GM18909 (cell line): ENCODE measurements at regions not wholly inside any gene's neighbourhood (a gene's known extent, or its start where the extent isn't known, plus 50 kb on each side); places are given as distances from the start of the nearest gene placed in this dataset.
"Not testable (repeated sequence)": the region's sequence is repeated elsewhere in the genome, so short reads cannot be mapped to it uniquely, and the experiment has no call there.

Source experiments
- ATAC-seq: cut with Tn5 transposase; IDR thresholded peaks from one replicate; pipeline ENCODE4 v1.9.1; 2021; ENCODE audit warnings: mild to moderate bottlenecking; ENCODE audit not compliant: unreplicated experiment, poor library complexity

DNA sequence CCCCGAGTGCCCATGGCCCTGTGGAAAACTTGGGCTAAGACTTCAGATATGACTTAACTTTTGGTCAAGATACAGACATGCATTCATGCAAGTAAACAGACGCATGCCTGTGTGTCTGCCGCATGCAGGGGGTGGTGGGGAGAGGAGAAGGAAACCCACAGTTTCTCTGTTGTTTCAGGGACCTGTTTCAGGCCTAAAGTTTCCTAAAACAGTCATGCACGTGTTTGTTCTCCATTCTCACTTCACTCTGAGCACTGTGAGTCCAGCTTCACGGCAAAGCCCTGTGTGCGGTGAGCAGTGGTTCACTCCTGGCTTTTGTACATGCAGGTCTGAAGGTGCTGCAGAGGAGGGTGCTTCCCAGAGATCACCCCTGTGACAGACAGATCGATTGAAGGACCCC, 158.7 kb downstream of the FOXL1 start:
- no peak for ATAC-seq

DNA sequence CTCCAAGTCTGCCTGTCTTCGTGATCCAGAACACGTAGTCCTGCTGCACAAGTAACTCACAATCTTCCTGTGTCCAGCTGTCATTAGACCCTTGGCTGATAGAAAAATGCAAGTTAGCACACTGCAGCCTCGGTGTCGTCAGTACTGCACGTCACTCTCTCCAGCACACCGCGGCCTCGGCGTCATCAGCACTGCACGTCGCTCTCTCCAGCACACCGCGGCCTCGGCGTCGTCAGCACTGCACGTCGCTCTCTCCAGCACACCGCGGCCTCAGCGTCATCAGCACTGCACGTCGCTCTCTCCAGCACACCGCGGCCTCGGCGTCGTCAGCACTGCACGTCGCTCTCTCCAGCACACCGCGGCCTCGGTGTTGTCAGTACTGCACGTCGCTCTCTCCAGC, 160.0 kb downstream of the FOXL1 start:
- not testable (repeated sequence) for ATAC-seq

DNA sequence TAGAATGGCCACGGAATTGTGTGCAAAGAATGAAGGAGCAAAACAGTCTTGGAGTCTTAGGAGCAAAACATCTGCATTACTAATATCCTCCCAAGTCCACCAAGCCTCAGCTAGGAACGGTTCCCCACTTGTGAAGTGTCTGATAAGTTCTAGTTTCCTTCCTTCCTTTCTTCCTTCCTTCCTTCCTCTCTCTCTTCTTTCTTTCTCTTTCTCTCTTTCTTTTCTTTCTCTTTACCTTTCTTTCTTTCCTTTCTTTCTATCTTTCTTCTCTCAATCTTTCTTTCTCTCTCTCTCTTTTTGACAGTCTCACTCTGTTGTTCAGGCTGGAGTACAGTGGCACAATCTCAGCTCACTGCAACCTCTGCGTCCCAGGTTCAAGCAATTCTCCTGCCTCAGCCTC, 160.8 kb downstream of the FOXL1 start:
- ATAC-seq: no peak

DNA sequence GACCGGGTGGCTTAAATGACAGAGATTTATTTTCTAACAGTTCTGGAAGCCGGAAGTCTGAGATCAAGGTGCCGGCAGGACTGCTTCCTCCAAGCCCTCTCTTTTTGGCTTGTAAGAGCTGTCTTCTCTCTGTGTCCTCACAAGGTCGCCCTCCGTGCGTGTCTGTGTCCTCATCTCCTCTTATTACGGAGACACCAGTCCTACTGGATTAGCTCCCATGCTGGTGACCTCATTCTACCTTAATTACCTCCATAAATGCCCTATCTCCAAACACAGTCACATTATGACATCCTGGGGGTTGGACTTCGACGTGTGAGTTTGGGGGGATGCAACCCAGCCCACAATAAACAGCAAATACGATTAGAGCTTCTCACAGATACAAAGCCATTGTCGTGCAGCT, 161.5 kb downstream of the FOXL1 start:
- ATAC-seq: no peak

DNA sequence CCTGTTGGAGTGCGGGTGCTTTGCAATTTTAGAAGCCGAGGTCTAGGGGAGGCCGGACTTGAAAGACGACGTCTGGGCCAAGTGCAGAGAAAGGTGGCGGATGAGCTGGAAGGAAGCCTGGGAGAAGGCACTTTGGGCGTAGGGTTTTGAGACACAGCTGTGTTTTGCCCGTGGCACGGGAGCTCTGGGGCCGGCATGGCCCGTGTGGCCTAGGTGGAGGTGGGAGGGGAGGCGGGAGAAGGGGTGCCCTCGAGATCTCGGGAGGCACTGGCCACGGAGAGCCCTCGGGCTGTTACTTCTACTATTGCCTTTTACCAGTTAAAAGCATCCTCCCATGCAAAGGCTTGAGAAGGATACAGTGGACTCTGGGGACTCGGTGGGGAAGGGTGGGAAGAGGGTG, 161.9 kb downstream of the FOXL1 start:
- ATAC-seq: no peak

DNA sequence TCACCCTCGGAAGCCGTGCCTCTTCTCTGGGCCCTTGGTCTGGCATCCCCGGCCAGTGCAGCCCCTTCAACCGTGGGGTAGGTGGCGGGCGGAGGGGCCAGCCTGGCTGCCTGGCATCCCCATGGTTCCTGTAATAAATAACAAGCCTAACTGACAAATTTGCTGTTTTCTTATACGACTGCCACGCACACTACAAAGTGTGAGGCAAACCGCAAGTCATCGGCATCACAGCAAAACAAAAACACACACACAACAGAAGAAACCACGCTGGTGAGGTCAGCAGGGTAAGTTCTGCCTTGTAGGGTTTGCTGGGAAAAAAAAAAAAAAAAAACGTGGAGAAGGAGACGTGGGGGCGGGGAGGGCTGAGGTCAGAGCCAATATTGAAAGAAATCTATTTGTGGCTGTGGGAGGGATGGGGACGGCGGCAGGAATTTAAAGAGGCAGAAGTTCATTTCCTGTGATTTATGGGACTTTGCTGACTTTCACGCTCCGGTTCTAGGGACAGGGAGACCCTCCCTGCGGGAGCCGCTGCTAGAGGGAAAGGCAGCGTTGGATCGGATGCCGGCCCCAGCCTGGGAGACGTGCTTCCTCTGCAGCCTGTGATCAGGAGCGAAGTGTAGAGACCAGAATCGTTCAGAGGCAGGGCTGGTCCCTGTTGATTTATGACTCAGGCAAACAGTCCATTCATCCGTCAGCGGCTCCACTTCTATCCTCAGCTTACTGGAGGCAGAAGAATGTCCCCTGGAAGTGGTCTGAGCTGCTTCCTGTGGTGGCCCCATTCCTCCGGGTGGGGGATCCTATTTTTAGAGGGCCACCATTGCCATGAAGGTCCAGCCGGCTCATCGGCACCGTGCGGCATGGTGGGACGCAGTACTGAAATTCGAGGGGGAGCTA, 162.8 kb downstream of the FOXL1 start:
- ATAC-seq: no peak

DNA sequence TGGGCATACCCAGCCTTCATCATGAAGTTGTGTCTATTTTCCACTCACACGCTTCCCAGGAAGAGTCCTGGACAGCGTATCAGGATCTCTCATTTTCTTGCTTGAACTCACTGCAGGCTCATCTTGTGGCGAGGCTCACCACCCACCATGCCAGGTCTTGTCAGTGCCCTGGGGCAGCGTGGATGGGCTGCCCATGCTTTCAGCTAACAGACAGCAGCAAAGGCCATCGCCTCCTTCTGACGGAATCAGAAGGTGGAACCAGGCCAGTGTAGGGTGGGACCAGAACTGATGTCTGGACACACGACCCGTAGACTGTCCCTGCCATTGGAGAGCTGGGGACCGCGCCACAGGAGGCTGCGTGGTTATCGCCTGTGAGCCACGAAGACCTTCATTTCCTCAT, 169.4 kb downstream of the FOXL1 start:
- ATAC-seq: no peak

DNA sequence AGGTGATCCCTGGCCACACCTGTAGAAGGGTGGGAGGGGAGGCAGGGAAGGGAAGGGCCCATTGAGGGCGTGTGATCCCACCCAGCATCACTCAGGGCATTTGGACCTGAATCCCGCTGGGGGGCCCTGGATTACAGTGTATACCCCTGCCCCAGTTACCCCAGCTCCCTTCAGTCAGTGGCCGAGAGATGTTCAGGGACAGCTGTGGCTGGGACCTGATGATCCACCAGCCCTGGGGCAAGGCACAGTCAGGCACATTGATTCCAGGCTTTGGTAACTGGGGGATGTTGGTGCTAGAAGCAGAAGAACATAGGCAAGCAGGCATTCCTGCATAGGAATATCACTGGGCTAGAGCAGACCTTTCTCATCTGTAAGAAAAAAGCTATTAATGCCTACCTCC, 170.3 kb downstream of the FOXL1 start:
- ATAC-seq: no peak

DNA sequence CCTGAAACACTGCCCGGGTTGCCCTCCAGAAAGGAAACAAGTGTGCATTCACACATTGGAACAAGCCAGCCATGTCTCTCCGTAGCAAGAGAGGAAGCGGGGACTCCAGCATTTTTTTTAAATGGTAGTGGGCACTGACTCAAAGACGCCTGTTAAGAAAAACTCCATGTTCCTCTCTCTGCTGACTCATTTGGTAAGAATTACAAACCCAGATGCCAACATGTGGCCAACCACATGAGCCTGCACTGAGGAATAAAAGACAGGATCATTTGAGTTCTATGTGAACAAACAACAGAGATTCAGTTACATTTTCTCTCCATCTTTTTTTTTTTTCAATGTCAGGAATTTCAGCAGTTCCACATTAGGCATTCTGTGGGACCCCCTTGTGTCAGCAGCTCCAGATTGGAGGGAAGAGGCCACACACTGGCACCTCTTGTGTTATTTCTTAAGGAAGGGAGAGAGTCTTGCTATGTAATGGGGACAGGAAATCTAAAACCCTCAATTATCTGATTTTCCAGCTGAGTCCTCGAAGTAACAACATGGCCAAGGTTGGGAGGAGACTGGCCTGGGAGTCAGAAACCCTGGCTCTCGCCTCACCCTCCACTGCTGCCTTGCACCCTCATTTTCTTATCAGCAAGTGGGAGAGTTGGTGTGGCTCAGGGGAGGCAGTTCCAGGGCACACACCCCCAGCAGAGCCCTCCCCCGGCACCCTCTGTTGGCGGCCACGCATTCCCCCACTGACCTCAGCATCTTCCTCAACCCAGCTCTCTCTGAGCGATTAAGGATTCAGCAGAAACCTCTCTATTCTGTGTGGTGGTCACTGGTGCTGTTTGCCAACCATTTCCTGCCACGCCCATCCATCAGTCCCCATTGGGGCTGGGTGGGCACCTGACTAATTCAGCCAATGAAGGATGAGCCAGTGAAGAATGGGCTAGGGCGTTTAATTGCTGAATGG, 173.0 kb downstream of the FOXL1 start:
- ATAC-seq: no peak

DNA sequence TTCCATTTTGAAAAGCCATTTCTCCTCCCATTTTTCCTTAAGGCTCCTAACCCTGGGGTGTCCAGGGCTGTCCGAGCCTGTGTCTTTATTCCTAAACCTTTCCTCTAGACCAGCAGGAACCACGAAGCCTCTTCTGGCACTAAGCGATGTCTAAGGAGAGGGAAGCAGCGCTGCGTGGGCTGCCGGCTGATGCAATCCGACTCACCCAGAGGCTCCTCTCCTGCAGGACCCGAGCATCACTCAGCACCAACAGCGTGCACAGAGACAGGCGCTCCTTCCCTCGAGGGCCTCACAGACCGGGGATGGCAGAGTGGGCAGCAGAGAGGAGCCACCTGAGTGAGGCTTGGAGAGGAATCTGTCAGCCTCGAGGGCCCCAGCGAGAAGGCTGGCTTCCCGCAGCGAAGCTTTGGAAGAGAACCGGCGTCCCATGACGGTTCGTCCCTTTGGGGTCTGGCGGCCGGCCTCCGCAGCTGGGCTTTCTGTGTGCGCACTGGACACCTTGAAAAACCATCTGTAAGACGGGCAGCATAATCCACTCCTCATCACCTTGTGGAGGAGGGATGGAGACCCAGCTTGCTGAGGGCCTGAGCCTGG, 174.3 kb downstream of the FOXL1 start:
- no peak for ATAC-seq

DNA sequence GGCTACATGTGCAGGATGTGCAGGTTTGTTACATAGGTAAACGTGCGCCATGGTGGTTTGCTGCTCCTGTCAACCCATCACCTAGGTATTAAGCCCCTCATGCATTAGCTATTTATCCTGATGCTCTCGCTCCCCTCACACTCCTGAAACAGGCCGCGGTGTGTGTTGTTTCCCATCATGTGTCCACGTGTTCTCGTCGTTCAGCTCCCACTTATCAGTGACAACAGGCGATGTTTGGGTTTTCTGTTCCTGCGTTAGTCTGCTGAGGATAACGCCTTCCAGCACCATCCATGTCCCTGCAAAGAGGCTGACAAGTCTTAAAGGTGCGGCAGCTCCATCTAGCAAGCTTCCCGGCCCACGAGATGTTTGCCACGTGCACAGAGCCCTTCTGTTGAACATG, 175.1 kb downstream of the FOXL1 start:
- ATAC-seq: no peak

DNA sequence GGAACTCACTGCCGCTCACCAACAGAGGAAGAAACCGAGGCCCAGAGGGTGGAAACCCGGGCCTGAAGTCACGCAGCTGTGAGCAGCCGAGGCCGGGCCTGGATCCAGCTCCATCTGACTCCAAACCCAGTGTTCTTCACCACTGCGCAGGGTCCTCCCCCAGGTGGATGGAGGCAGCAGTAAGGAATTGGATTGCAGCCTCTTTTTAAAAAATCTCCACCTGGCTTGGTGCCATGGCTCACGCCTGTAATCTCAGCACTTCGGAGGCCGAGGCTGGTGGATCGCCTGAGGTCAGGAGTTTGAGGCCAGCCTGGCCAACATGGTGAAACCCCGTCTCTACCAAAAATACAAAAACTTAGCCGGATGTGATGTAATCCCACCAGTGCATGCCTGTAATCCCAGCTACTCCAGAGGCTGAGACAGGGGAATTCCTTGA, 177.2 kb downstream of the FOXL1 start:
- ATAC-seq: no peak

DNA sequence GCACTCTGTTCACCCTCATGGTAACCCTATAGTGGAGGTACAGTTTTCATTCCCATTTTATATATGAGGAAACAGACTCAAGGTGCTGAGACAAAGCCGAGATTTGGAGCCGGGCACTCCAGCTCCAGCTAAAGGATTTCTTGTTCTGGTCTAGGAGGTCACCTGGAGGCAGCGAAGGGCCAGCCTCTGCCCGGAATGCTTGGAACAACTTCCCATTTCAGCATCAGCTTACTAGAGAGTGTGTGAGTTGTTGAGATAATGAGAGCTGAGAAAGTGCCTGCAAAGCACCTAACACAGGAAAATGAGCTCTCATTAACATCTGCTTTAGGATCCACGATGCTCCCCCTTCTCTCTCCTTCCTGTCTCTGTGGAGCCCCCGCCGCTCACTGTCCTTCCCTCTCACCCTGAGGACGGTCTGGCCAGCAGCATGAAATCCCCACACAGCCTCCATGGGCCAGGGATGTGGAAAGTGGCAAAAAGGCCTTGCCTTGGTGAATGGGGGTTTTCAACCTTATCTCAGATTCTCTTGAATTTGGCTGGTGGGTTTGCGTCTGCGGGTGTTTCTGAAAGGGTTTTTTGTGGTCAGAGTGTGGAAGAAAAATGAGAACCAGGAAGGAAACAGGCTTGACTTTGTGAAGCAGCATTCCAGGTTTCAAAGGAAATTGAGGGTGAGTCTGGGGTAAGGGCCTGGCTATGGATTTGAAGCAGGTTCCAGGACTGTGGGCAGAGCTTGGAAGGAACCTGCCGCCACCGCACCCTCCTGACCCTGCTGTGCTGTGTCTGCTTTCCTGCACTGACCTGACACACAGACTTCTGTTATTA, 178.7 kb downstream of the FOXL1 start:
- ATAC-seq: no peak

DNA sequence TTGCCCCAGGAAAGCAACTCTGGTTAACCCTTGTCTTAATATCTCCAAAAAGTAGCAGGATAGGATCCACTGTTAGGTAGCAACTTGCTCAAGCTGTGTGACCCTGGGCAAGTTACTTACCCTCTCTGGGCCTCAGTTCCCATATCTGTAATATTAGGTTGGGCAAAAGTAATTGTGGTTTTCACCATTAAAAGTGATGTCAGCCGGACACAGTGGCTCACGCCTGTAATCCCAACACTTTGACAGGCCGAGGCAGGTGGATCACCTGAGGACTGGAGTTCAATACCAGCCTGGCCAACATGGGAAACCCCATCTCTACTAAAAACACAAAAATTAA, 179.3 kb downstream of the FOXL1 start:
- ATAC-seq: no peak

DNA sequence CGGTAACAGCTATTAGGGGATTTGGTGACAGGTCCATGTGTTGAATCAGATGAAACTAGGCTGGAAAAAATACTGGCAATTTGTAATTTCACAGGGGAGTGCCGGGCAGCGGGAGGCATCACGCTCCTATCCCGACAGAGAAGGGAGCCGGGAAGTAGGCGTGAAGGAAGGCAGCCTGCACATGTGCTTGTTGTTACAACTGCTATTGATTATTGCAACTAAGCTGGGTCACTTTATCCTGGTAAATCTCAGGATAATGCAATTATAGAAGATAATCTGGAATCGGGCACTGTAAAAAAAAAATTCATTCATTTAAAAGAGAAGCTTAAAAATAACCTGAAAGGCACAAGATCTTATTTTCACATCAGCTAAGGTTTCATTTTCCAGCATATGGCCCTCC, 180.6 kb downstream of the FOXL1 start:
- ATAC-seq: no peak

DNA sequence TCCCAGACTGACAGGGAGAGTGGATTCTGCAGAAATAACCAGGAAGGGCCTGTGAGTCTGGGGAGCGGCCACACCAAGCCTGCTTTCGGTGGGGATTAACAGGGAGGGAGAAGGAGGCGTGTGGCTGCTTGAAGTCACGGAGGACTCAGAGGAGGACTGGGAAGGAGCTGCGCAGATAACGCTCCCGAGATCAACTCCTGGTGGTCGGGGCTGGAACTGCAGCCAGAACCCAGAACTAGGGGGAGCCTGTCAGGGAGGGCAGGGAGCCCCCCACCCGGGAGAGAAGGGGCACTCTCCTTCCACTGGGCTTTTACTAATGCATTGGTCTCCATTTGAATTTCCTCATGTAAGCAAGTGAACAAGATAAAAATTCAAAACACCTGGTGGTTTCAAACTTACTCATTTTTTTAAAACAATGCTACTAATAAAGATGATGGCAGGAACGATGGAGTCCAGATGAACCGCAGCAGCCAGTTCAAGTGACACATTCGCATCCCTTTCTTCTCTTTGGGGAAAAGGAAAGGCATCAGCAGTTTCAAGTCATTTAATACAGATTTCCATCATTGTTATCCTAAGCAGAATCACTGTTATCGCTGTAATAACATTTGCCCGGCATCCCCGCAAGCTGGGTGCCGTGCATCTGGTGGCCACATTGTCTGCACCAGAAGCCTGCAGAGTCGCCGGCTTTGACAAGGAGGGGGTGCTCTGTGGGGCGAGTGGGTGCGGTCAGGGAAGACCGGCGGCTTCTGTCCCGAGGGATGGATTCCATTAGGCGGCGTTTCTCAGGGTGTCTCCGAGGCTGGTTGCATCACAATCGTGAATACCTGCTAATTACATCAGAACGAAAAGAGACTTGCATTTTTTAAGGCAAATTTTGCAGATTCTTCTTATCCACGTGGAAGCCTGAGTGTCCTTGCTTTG, 183.0 kb downstream of the FOXL1 start:
- ATAC-seq: no peak

DNA sequence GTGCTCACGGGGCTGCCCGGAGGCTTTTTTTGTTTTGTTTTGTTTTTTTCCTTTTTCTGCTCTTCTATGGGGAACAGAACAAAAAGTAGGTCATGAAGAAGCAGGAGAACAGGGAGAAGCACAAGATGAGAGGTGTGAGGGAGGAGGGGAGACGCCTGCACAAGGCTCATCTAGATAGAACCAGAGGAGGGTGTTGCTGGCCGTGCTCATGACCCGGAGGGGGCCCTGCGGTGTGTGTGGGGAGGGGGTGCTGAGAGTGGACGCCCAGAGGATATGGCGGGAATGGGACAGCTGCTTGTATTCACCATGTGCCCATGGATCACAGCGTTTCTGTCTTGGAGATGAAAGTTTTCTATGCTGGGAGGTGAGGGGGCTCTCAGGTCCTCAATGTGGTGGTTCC, 183.7 kb downstream of the FOXL1 start:
- no peak for ATAC-seq

DNA sequence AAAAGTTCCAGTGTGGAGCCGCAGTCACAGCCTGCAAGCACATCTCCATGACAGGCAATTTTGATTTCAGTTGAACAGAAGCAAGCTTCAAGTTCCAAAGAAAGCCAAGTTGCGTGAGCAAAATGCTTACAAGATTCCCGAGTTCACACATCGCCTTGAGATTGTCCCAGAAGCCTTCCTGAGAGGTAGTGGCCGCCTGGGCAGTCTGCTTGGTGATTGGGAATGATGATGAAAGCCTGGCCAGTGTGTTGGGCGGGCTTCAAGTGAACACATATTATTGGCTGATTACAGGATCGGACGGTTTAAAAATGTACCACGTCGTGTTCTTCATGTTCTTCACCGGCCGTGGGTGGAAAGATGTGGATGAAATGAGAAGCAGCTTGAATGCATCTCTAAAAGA, 185.5 kb downstream of the FOXL1 start:
- ATAC-seq: no peak

DNA sequence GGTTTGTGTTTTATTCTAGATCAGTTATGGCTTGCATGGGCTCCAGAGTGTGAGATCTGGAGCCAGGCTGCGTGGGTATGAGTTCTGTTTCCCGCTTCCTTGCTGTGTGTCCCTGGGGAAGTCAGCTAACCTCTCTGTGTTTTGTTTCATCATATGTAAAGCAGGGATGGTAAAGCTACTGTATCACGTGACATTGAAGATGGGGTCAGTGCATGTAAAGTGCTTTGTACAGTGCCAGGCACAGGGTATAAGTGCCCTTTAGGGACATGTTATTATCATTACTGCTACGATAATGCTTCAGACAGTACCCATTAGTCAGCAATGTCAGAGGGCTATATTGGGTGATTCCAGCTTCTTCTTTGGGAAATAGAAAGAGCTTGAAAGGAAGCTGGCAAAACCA, 186.2 kb downstream of the FOXL1 start:
- no peak for ATAC-seq
